SKM-1 treated with dmso at 0.1 percent for 144 hours (cell line): ENCODE measurements at regions not wholly inside any gene's neighbourhood (a gene's known extent, or its start where the extent isn't known, plus 50 kb on each side); places are given as distances from the start of the nearest gene placed in this dataset.
"Not testable (repeated sequence)": the region's sequence is repeated elsewhere in the genome, so short reads cannot be mapped to it uniquely, and the experiment has no call there.

Experiments used
- DNase-seq: peaks from one replicate; lab custom pipeline; 2025; ENCODE audit not compliant: unreplicated experiment; lab: John Stamatoyannopoulos, UW

DNA sequence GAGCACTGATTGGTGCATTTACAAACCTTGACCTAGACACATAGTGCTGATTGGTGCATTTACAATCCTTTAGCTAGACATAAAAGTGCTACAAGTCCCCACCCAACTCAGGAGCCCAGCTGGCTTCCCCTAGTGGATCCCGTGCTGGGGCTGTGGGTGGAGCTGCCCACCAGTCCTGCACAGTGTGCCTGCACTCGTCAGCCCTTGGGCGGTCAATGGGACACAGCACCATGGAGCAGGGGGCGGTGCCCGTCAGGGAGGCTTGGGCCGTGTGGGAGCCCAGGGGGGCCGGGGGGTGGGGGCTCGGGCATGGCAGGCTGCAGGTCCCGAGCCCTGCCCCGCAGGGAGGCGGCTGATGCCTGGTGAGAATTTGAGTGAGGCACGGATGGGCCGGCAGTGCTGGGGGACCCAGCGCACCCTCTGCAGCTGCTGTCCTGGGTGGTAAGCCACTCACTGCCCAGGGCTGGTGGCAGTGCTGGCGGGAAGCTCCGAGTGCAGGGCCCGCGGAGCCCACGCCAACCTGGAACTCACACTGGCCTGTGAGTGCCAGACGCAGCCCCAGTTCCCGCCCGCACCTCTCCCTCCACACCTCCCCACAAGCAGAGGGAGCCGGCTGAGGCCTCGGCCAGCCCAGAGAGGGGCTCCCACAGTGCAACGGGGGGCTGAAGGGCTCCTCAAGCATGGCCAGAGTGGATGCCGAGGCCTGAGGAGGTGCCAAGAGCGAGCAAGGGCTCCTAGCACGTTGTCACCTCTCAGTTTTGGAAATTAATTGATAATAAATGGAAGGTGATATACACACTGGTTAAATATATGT is 207.7 kb downstream of the RAP2B start:
- DNase-seq: no peak

GRCh38 chr3:153370680-153371079 is 208.7 kb downstream of the RAP2B start:
- no peak for DNase-seq

- no peak for DNase-seq
Measured at GRCh38 chr3:153372326-153372725, 210.3 kb downstream of the RAP2B start.

GRCh38 chr3:153373606-153374005 is 211.6 kb downstream of the RAP2B start:
- peak; percentile 93 for DNase-seq

DNA sequence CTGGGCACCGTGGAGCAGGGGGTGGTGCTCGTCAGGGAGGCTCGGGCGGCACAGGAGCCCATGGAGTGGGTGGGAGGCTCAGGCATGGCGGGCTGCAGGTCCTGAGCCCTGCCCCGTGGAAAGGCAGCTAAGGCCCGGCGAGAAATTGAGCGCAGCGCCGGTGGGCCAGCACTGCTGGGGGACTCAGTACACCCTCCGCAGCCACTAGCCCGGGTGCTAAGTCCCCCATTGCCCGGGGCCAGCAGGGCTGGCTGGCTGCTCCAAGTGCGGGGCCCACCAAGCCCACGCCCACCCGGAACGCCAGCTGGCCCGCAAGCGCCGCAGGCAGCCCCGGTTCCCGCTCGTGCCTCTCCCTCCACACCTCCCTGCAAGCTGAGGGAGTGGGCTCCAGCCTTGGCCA is 216.3 kb downstream of the RAP2B start:
- DNase-seq: not testable (repeated sequence)

DNA sequence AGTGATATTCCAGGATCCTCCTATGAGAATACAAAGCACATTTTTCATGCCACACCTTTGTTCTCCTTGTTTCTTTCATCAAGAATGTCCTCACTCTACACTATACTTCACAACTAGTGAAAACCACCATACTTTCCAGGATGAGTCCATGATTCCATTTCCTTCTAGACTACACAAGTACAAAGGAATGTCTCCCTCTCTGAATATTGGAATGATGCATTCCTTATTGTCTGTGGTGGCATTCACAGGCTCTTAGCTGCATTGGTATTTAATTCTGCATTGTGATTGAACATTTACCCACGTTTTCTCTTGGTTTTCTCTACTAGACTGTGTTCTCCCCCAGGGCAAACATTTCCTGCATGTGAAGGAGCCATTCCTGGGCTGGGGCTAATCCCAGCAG is 217.5 kb downstream of the RAP2B start:
- DNase-seq: no peak

- no peak for DNase-seq
Measured at GRCh38 chr3:153385343-153385742, 223.3 kb downstream of the RAP2B start.

DNA sequence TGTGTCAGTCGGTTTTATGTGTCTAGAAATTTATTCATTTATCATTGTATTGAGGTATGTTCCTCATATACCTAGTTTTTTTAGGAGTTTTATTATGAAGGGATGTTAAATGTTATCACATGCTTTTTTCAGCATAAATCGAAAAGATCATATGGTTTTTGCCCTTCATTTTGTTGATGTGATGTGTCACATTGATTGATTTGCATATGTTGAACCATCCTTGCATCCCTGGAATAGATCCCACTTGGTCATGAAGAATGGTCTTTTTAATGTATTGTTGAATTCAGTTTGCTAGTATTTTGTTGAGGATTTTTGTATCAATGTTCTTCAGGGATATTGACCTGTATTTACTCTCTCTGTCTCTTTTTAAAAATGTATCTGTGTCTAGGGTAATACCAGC is 230.3 kb downstream of the RAP2B start:
- DNase-seq: no peak

- no peak for DNase-seq
Measured at GRCh38 chr3:153394017-153394416, 232.0 kb downstream of the RAP2B start.

DNA sequence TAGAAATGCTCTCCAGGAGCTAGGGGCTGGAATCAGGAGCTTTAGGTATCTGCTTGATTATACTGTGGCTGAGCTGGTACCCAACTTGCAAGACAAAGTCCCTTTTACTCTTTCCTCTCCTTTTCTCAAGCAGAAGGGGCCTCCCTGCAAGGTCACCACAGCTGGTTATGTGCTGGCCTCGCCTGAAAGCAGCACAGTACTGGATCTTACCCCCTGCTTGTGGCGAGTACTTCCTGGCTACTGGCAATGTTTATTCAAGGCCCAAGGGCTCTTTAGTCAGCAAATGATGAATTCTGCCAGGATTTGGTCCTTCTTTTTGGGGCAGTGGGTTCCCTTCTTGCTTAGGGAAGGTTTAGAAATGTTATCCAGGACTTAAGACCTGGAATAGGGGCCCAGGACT is 234.6 kb downstream of the RAP2B start:
- DNase-seq: no peak

DNA sequence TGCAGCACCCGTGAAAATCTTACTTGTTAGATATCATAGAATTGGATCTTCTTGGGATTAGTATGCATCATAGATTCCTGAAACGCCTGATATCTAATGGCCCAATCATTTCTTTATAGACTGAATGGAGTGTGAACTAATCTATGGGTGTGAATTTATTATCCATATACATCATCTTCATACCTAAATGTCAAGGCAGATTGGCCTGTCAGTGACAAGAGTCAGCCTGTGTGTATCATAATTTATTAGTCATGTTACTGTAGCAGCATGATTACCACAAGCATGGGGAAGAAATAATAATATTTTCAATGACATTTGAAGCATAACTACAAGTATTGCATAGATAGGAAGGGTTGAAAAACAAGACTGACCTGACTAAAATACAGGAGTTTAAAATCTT is 235.8 kb downstream of the RAP2B start:
- DNase-seq: no peak

- no peak for DNase-seq
Measured at GRCh38 chr3:153399636-153400035, 237.6 kb downstream of the RAP2B start.

DNA sequence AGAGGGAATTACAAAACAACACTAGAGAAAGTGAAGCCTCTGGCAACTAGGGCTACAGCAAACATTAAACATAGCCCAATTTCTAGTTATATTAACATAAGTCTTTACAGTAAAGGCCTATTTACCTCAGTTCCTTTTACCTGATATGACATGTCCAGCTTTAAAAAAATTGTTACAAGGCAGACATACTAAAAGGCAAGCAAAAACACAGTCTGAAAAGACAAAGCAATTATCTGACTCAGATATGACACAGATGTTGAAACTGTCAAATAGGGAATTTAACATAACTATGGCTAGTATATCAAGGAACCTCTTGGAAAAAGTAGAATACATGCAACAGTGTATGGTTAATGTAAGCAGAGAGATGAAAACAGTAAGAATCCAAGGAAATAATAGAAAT is 238.6 kb downstream of the RAP2B start:
- DNase-seq: no peak

GRCh38 chr3:153404157-153404556 is 242.1 kb downstream of the RAP2B start:
- no peak for DNase-seq

DNA sequence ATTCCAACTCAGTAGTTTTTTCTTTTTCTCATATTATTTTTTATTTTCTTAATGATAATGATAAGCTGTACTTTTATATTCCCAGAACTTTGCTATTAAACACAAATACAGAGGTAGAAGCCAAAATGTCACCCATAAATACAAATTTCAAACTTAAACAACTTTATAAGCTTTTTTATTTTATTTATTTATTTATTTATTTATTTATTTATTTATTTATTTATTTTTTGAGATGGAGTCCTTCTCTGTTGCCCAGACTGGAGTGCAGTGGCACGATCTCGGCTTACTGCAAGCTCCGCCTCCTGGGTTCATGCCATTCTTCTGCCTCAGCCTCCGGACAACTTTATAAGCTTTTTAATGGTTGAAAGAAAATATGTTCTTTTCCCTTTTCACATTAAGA is 243.3 kb downstream of the RAP2B start:
- DNase-seq: not testable (repeated sequence)

- no peak for DNase-seq
Measured at GRCh38 chr3:153410517-153410916, 248.5 kb downstream of the RAP2B start.

DNA sequence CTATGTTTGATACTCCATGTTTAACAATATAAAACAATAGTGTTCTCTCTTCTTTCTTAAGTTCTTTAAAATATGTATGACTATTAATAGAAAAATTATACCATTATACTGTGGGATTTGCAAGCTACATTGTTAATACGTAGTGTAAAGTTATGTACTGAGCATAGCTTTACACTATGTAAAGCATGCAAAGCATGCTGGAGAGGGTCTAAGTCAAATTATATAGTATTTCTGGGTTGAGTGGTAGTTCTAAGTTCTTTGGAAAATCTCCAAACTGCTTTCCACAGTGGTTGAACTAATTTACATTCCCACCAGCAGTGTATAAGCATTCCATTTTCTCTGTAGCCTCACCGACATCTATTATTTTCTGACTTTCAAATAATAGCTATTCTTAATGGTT is 253.0 kb downstream of the RAP2B start:
- DNase-seq: no peak

DNA sequence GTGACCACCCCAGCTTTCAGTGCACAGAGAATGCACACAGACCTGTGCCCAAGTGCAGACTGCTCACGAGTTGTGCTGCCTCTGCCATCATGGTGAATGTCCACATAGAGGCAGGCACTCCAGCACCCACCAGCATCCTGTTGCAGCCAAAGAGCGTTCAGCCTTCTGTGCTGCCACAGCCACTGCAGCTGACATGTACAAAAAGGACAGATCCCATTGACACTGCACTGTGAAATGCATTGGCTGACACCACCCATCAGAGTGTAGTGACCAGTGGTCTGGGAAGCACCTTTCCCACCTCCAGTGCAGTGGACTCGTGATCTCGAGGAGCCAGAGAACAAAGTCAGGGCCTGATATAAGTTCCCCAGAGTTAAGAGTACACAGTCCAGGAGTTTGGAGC is 260.3 kb downstream of the RAP2B start:
- no peak for DNase-seq

GRCh38 chr3:153423820-153424219 is 261.8 kb downstream of the RAP2B start:
- DNase-seq: not testable (repeated sequence)

- no peak for DNase-seq
Measured at GRCh38 chr3:153426344-153426743, 264.3 kb downstream of the RAP2B start.

- DNase-seq: no peak
Measured at GRCh38 chr3:153426803-153427202, 264.8 kb downstream of the RAP2B start.

DNA sequence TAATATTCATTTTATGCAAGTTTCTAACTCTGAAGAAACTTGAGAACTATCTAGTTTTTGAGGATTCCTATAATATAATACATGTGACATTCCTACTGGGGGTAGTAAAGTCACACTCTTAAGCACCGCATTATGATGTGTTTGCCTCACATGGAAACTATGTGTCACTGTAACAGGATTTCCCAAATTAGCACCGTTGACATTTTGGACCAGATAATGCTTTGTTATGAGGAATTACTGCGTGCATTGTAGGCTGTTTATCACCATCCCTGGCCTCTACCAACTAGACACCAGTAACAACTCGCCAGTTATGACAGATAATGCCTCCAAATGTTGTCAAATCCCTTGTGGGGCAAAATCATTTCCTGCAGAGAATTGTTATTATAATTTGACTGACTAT is 267.8 kb downstream of the RAP2B start:
- DNase-seq: no peak

GRCh38 chr3:153431076-153431475 is 269.1 kb downstream of the RAP2B start:
- DNase-seq: peak; percentile 14
